Mesendoderm (in vitro differentiated cells): ENCODE measurements at regions not wholly inside any gene's neighbourhood (a gene's known extent, or its start where the extent isn't known, plus 50 kb on each side); places are given as distances from the start of the nearest gene placed in this dataset.

Experiments
- DNase-seq: peaks from one replicate; pipeline ENCODE4 v3.0.0; 2013
- H2AK5ac ChIP-seq: 2 replicates; pipeline ENCODE4 v1.6.1; 2013; ENCODE audit warnings: low read length, inconsistent platforms
- H2BK120ac ChIP-seq: 2 replicates; pipeline ENCODE4 v1.6.1; 2013; ENCODE audit warnings: low read depth, mild to moderate bottlenecking, low read length, moderate library complexity, mixed read lengths
- H2BK15ac ChIP-seq: replicated peaks from 2 replicates; pipeline ENCODE4 v1.6.1; 2013; ENCODE audit warnings: low read depth, mild to moderate bottlenecking, moderate library complexity
- H2BK5ac ChIP-seq: 2 replicates; pipeline ENCODE4 v1.6.1; 2013; ENCODE audit warnings: low read length, inconsistent platforms
- H3K18ac ChIP-seq: 2 replicates; pipeline ENCODE4 v1.6.1; 2013; ENCODE audit warnings: mild to moderate bottlenecking, low read length, mixed read lengths
- H3K23ac ChIP-seq: one replicate; pipeline ENCODE4 v1.6.1; 2013; ENCODE audit warnings: low read length
- H3K27ac ChIP-seq: 2 replicates; pipeline ENCODE4 v1.5.1; 2013; ENCODE audit warnings: low read depth, mild to moderate bottlenecking, inconsistent platforms, low read length, moderate library complexity
- H3K27me3 ChIP-seq: 2 replicates; pipeline ENCODE4 v1.6.1; 2013; ENCODE audit warnings: low read length, control low read depth, mild to moderate bottlenecking, inconsistent platforms; ENCODE audit not compliant: insufficient read depth, poor library complexity
- H3K36me3 ChIP-seq: 2 replicates; pipeline ENCODE4 v1.6.1; 2013; ENCODE audit warnings: low read length, inconsistent platforms; ENCODE audit not compliant: control insufficient read depth, insufficient read depth
- H3K4ac ChIP-seq: one replicate; pipeline ENCODE4 v1.6.1; 2013; ENCODE audit warnings: low read depth, mild to moderate bottlenecking, low read length, moderate library complexity
- H3K4me1 ChIP-seq: 2 replicates; pipeline ENCODE4 v1.6.1; 2013; ENCODE audit warnings: low read depth, low read length, inconsistent platforms; ENCODE audit not compliant: control insufficient read depth
- H3K4me2 ChIP-seq: 2 replicates; pipeline ENCODE4 v1.6.1; 2013; ENCODE audit warnings: low read length
- H3K4me3 ChIP-seq: 2 replicates; pipeline ENCODE4 v1.5.1; 2013; ENCODE audit warnings: mild to moderate bottlenecking, low read length
- H3K56ac ChIP-seq: one replicate; pipeline ENCODE4 v1.6.1; 2013; ENCODE audit warnings: low read length
- H3K79me1 ChIP-seq: 2 replicates; pipeline ENCODE4 v1.6.1; 2013; ENCODE audit warnings: low read length, inconsistent platforms
- H3K79me2 ChIP-seq: 2 replicates; pipeline ENCODE4 v1.6.1; 2013; ENCODE audit warnings: mild to moderate bottlenecking, low read length; ENCODE audit not compliant: control insufficient read depth, insufficient read depth
- H3K9ac ChIP-seq: 2 replicates; pipeline ENCODE4 v1.6.1; 2013; ENCODE audit warnings: low read length, inconsistent platforms
- H4K5ac ChIP-seq: one replicate; pipeline ENCODE4 v1.6.1; 2013; ENCODE audit warnings: low read length
- H4K8ac ChIP-seq: one replicate; pipeline ENCODE4 v1.6.1; 2013; ENCODE audit warnings: low read depth, mild to moderate bottlenecking, control low read depth, low read length, moderate library complexity
- WGBS: extraction: QIAGEN DNeasy Blood & Tissue Kit; methylation state at CpG from one replicate; pipeline ENCODE4 v1.1.7; 2013; ENCODE audit warnings: low lambda C conversion rate, missing lambda C conversion rate; ENCODE audit not compliant: insufficient coverage; ENCODE audit errors: extremely low coverage; 5-methylcytosine and 5-hydroxymethylcytosine counted together

GRCh38 chr6:86820750-86821149, 116.6 kb upstream of the HTR1E start:
- Histone ChIP-seq H3K56ac (no peak overlapping the region), H3K4me2 (no peak overlapping the region), H3K4ac (no peak overlapping the region), H3K18ac (no peak overlapping the region), H3K79me2 (no peaks in the 10 kb centered on the region), H3K23ac (no peak overlapping the region), H2BK5ac (no peak overlapping the region), H3K36me3 (no peaks in the 10 kb centered on the region), H3K9ac (no peak overlapping the region), H3K27me3 (no peaks in the 10 kb centered on the region), H3K4me1 (no peaks in the 10 kb centered on the region), H4K8ac (no peak overlapping the region), H2AK5ac (no peak overlapping the region), H2BK120ac (no peak overlapping the region), H3K4me3 (no peak overlapping the region), H3K79me1 (no peaks in the 10 kb centered on the region), H3K27ac (no peak overlapping the region), H2BK15ac (no peak overlapping the region), H4K5ac (no peak overlapping the region)
- DNase-seq: no peak
- no CpG with 5 or more reads among the region's 1 CpG for WGBS

- H3K56ac ChIP-seq: no peak overlapping the region
- H3K23ac ChIP-seq: no peak overlapping the region
- no peaks in the 10 kb centered on the region for H3K4me1 ChIP-seq
- H2BK5ac ChIP-seq: no peak overlapping the region
- H3K79me1 ChIP-seq: no peaks in the 10 kb centered on the region
- H2BK120ac ChIP-seq: no peak overlapping the region
- H3K79me2 ChIP-seq: no peaks in the 10 kb centered on the region
- no peak overlapping the region for H4K8ac ChIP-seq
- H3K4me3 ChIP-seq: no peak overlapping the region
- H2BK15ac ChIP-seq: no peak overlapping the region
- H2AK5ac ChIP-seq: no peak overlapping the region
- no peaks in the 10 kb centered on the region for H3K36me3 ChIP-seq
- H3K27ac ChIP-seq: no peak overlapping the region
- no peak overlapping the region for H4K5ac ChIP-seq
- no peak overlapping the region for H3K4me2 ChIP-seq
- no CpG with 5 or more reads among the region's 1 CpG for WGBS
- no peak overlapping the region for H3K18ac ChIP-seq
- H3K9ac ChIP-seq: no peak overlapping the region
- DNase-seq: no peak
- no peak overlapping the region for H3K4ac ChIP-seq
- no peaks in the 10 kb centered on the region for H3K27me3 ChIP-seq
These were observed 143.7 kb upstream of the HTR1E start for GRCh38 chr6:86793649-86794048.

DNA sequence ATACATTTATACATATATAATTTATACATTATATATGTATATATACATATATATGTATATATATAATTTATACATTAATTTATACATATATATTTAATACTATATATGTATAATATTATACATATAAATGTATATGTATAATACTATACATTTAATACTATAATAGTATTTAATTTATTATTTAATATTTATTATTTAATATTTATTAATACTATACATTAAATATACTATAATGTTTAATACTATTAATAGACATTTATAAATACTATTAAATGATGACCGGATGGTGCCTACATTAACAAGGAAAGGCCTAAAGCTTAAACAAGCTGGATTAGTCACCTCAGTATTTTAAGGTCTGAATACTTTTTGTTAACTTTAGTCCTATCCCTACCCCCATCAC, 145.9 kb upstream of the HTR1E start:
- H3K56ac ChIP-seq: no peak overlapping the region
- no peaks in the 10 kb centered on the region for H3K27me3 ChIP-seq
- no peak for DNase-seq
- no peak overlapping the region for H2BK120ac ChIP-seq
- no peak overlapping the region for H3K4me2 ChIP-seq
- H3K27ac ChIP-seq: no peak overlapping the region
- no peak overlapping the region for H2BK15ac ChIP-seq
- H3K36me3 ChIP-seq: no peaks in the 10 kb centered on the region
- no peak overlapping the region for H4K5ac ChIP-seq
- no peak overlapping the region for H3K18ac ChIP-seq
- WGBS: no CpG with 5 or more reads among the region's 1 CpG
- H2AK5ac ChIP-seq: no peak overlapping the region
- no peaks in the 10 kb centered on the region for H3K79me1 ChIP-seq
- H3K23ac ChIP-seq: no peak overlapping the region
- H4K8ac ChIP-seq: no peak overlapping the region
- H3K4me3 ChIP-seq: no peak overlapping the region
- no peak overlapping the region for H3K4ac ChIP-seq
- no peaks in the 10 kb centered on the region for H3K79me2 ChIP-seq
- H2BK5ac ChIP-seq: no peak overlapping the region
- H3K9ac ChIP-seq: no peak overlapping the region
- no peaks in the 10 kb centered on the region for H3K4me1 ChIP-seq

- DNase-seq: no peak
- Histone ChIP-seq H2BK5ac (no peak overlapping the region), H4K8ac (no peak overlapping the region), H3K56ac (no peak overlapping the region), H3K23ac (no peak overlapping the region), H2BK120ac (no peak overlapping the region), H3K79me2 (no peaks in the 10 kb centered on the region), H3K4me1 (no peaks in the 10 kb centered on the region), H3K4me2 (no peak overlapping the region), H3K27me3 (no peaks in the 10 kb centered on the region), H3K9ac (no peak overlapping the region), H3K79me1 (no peaks in the 10 kb centered on the region), H3K4ac (no peak overlapping the region), H3K18ac (no peak overlapping the region), H3K27ac (no peak overlapping the region), H4K5ac (no peak overlapping the region), H3K36me3 (no peaks in the 10 kb centered on the region), H2AK5ac (no peak overlapping the region), H3K4me3 (no peak overlapping the region), H2BK15ac (no peak overlapping the region)
- WGBS: no CpG with 5 or more reads among the region's 2 CpGs
These were observed 147.4 kb upstream of the HTR1E start for GRCh38 chr6:86789779-86790411.

DNA sequence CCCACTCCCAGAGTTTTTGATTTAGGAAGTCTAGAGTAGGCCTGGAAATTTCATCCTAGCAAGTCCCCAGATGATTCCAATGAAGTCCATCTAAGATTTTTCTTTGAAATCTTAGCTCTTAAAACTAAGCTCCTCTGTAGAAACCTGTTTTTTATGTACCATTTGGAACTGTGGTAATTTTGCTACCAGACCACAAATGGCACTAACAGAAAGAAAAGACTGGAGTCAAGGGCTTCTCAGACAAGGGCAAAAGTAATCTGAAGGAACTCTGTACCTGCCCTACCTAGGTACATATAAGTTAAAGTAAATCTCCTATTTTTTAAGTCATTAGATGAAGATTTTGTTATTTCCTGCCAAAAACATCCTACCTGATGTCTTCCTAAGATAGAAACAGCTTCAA, 155.0 kb upstream of the HTR1E start:
- Histone ChIP-seq H2BK120ac (no peak overlapping the region), H3K79me1 (no peaks in the 10 kb centered on the region), H2AK5ac (no peak overlapping the region), H4K8ac (no peak overlapping the region), H2BK5ac (no peak overlapping the region), H4K5ac (no peak overlapping the region), H3K27ac (no peak overlapping the region), H3K23ac (no peak overlapping the region), H3K9ac (no peak overlapping the region), H3K79me2 (no peaks in the 10 kb centered on the region), H3K27me3 (no peaks in the 10 kb centered on the region), H3K4me3 (no peak overlapping the region), H2BK15ac (no peak overlapping the region), H3K18ac (no peak overlapping the region), H3K4ac (no peak overlapping the region), H3K36me3 (no peaks in the 10 kb centered on the region), H3K4me2 (no peak overlapping the region), H3K4me1 (no peaks in the 10 kb centered on the region), H3K56ac (no peak overlapping the region)
- no peak for DNase-seq

DNA sequence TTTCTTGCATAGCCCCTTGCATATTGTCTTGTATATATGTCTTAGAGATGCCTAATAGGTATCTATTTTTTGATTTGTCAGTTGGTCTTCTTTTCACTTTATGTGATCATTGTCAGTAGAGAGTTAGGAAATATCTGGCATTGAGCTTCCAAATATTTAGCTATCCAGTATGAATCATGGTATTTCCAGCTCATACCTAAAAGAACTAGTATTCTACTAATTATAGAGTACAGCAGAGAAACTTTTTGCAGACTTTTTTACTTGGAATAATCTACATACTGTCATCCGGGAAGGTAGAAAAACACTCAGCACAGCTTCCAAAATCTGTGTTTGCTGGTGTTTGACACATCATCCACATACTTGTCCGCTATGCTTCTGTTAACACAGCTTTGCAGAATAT, 156.4 kb upstream of the HTR1E start:
- no CpG with 5 or more reads among the region's 2 CpGs for WGBS
- Histone ChIP-seq H4K5ac (no peak overlapping the region), H3K9ac (no peak overlapping the region), H3K4me2 (no peak overlapping the region), H3K56ac (no peak overlapping the region), H3K79me2 (no peaks in the 10 kb centered on the region), H2BK5ac (no peak overlapping the region), H3K27ac (no peak overlapping the region), H3K18ac (no peak overlapping the region), H3K79me1 (no peaks in the 10 kb centered on the region), H3K27me3 (no peaks in the 10 kb centered on the region), H3K4me1 (no peaks in the 10 kb centered on the region), H2AK5ac (no peak overlapping the region), H3K23ac (no peak overlapping the region), H3K4me3 (no peak overlapping the region), H2BK15ac (no peak overlapping the region), H4K8ac (no peak overlapping the region), H2BK120ac (no peak overlapping the region), H3K4ac (no peak overlapping the region), H3K36me3 (no peaks in the 10 kb centered on the region)
- no peak for DNase-seq
